Neural progenitor cell (in vitro differentiated cells): ENCODE measurements at regions not wholly inside any gene's neighbourhood (a gene's known extent, or its start where the extent isn't known, plus 50 kb on each side); places are given as distances from the start of the nearest gene placed in this dataset.

ENCODE experiments used
- EZH2 ChIP-seq: fragments of 200-600 bp; sonication (generic); IDR thresholded peaks from 2 replicates; pipeline ENCODE4 v1.6.1; 2017; ENCODE audit warnings: antibody characterized with exemption, mild to moderate bottlenecking, moderate library complexity
- EZH2phosphoT487 ChIP-seq: fragments of 200-600 bp; sonication (generic); IDR thresholded peaks from 2 replicates; pipeline ENCODE4 v1.6.1; 2017; ENCODE audit warnings: antibody characterized with exemption
- TF ChIP-seq, protein P1 (sequence below): fragments of 200-600 bp; sonication (generic); IDR thresholded peaks from 2 replicates; pipeline ENCODE4 v1.5.1; 2017; ENCODE audit warnings: antibody characterized with exemption, mild to moderate bottlenecking

DNA sequence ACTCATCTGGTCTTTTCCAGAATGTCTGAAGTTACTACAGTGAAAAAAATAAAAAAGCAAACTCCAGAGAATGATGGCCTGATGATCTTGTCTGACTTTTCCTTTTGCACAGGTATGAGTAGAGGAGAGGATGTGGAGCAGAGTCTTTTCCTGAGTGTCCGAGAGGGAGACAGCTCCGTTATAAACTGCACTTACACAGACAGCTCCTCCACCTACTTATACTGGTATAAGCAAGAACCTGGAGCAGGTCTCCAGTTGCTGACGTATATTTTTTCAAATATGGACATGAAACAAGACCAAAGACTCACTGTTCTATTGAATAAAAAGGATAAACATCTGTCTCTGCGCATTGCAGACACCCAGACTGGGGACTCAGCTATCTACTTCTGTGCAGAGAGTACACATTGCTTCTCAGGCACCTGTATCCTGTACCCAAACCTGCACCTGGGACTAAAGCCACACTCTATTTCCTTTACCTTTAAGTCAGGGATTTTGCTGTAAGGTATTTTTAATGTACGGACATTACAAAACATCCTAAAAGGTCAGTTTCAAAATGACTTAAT is 75.8 kb upstream of the OR4E1 start:
- TF ChIP-seq, protein P1, sequence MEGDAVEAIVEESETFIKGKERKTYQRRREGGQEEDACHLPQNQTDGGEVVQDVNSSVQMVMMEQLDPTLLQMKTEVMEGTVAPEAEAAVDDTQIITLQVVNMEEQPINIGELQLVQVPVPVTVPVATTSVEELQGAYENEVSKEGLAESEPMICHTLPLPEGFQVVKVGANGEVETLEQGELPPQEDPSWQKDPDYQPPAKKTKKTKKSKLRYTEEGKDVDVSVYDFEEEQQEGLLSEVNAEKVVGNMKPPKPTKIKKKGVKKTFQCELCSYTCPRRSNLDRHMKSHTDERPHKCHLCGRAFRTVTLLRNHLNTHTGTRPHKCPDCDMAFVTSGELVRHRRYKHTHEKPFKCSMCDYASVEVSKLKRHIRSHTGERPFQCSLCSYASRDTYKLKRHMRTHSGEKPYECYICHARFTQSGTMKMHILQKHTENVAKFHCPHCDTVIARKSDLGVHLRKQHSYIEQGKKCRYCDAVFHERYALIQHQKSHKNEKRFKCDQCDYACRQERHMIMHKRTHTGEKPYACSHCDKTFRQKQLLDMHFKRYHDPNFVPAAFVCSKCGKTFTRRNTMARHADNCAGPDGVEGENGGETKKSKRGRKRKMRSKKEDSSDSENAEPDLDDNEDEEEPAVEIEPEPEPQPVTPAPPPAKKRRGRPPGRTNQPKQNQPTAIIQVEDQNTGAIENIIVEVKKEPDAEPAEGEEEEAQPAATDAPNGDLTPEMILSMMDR: no peak
- no peak for TF ChIP-seq EZH2phosphoT487
- TF ChIP-seq EZH2: no peak
